ENCODE measurements at regions not wholly inside any gene's neighbourhood (a gene's known extent, or its start where the extent isn't known, plus 50 kb on each side); places are given as distances from the start of the nearest gene placed in this dataset.
"Not testable (repeated sequence)": the region's sequence is repeated elsewhere in the genome, so short reads cannot be mapped to it uniquely, and the experiment has no call there.

GRCh38 chr9:42377530-42378417 lies 194.3 kb downstream of the SPATA31A6 start:
- H3K4me3 Mint-ChIP-seq, POLR2A ChIA-PET: not testable (repeated sequence)

GRCh38 chr9:42378418-42378815 lies 195.0 kb downstream of the SPATA31A6 start:
- no peak for DNase-seq
- H3K4me3 Mint-ChIP-seq, result no peak overlapping the region
- no peaks in the 10 kb centered on the region for H3K36me3 Mint-ChIP-seq
- peaks cover 2 to 8% (median 6%) of the 10 kb centered on the region in 5 donors for H3K9me3 Mint-ChIP-seq
- Histone ChIP-seq H3K9me3 (ENCODE audit: low read length) (no peaks in the 10 kb centered on the region), H3K27ac (ENCODE audit: low read depth, low read length) (no peak overlapping the region), H3K36me3 (ENCODE audit: insufficient read depth, low read length) (no peaks in the 10 kb centered on the region), H3K27me3 (ENCODE audit: insufficient read depth, low read length, poor library complexity, severe bottlenecking) (no peaks in the 10 kb centered on the region), H3K4me3 (ENCODE audit: low read length) (no peak overlapping the region), H3K4me1 (ENCODE audit: insufficient read depth, low read length) (no peaks in the 10 kb centered on the region)
- no peaks in the 10 kb centered on the region for H3K27me3 Mint-ChIP-seq
- CTCF ChIA-PET, result no interaction called here
- no peak overlapping the region for H3K27ac Mint-ChIP-seq
- H3K4me1 Mint-ChIP-seq, result no peaks in the 10 kb centered on the region
- POLR2A ChIA-PET, result no interaction called here

More at GRCh38 chr9:42377530-42378417, 194.3 kb downstream of the SPATA31A6 start:
- DNase-seq; H3K4me1 Mint-ChIP-seq; H3K27ac Mint-ChIP-seq; H3K36me3 ChIP-seq (ENCODE audit: insufficient read depth, low read length); H3K27me3 ChIP-seq (ENCODE audit: insufficient read depth, low read length, poor library complexity, severe bottlenecking); H3K4me1 ChIP-seq (ENCODE audit: insufficient read depth, low read length); H3K4me3 ChIP-seq (ENCODE audit: low read length); H3K9me3 Mint-ChIP-seq; H3K36me3 Mint-ChIP-seq; H3K27ac ChIP-seq (ENCODE audit: low read depth, low read length); H3K9me3 ChIP-seq (ENCODE audit: low read length); CTCF ChIA-PET; H3K27me3 Mint-ChIP-seq: not testable (repeated sequence)

GRCh38 chr9:42379602-42380001 lies 196.1 kb downstream of the SPATA31A6 start:
- CTCF ChIA-PET; H3K4me3 Mint-ChIP-seq; H3K4me1 ChIP-seq (ENCODE audit: insufficient read depth, low read length); H3K27ac ChIP-seq (ENCODE audit: low read depth, low read length); H3K36me3 Mint-ChIP-seq; H3K9me3 ChIP-seq (ENCODE audit: low read length); H3K27ac Mint-ChIP-seq; H3K4me1 Mint-ChIP-seq; DNase-seq; POLR2A ChIA-PET; H3K4me3 ChIP-seq (ENCODE audit: low read length); H3K9me3 Mint-ChIP-seq; H3K36me3 ChIP-seq (ENCODE audit: insufficient read depth, low read length); H3K27me3 Mint-ChIP-seq; H3K27me3 ChIP-seq (ENCODE audit: insufficient read depth, low read length, poor library complexity, severe bottlenecking): not testable (repeated sequence)

GRCh38 chr9:42384585-42384984 lies 201.1 kb downstream of the SPATA31A6 start:
- H3K27ac ChIP-seq (ENCODE audit: low read depth, low read length); H3K27me3 Mint-ChIP-seq; H3K4me3 Mint-ChIP-seq; POLR2A ChIA-PET; H3K27me3 ChIP-seq (ENCODE audit: insufficient read depth, low read length, poor library complexity, severe bottlenecking); H3K4me3 ChIP-seq (ENCODE audit: low read length); H3K36me3 ChIP-seq (ENCODE audit: insufficient read depth, low read length); H3K4me1 ChIP-seq (ENCODE audit: insufficient read depth, low read length); H3K9me3 ChIP-seq (ENCODE audit: low read length); H3K27ac Mint-ChIP-seq; H3K4me1 Mint-ChIP-seq; H3K36me3 Mint-ChIP-seq; CTCF ChIA-PET; H3K9me3 Mint-ChIP-seq; DNase-seq: not testable (repeated sequence)

GRCh38 chr9:42385574-42386120 lies 202.2 kb downstream of the SPATA31A6 start:
- H3K27ac Mint-ChIP-seq; H3K27me3 Mint-ChIP-seq; H3K27ac ChIP-seq (ENCODE audit: low read depth, low read length); H3K27me3 ChIP-seq (ENCODE audit: insufficient read depth, low read length, poor library complexity, severe bottlenecking); H3K4me1 ChIP-seq (ENCODE audit: insufficient read depth, low read length); H3K9me3 Mint-ChIP-seq; H3K4me3 Mint-ChIP-seq; H3K4me3 ChIP-seq (ENCODE audit: low read length); H3K4me1 Mint-ChIP-seq; POLR2A ChIA-PET; H3K36me3 ChIP-seq (ENCODE audit: insufficient read depth, low read length); DNase-seq; CTCF ChIA-PET; H3K9me3 ChIP-seq (ENCODE audit: low read length); H3K36me3 Mint-ChIP-seq: not testable (repeated sequence)

GRCh38 chr9:42386477-42386876 lies 203.0 kb downstream of the SPATA31A6 start:
- ChIA-PET POLR2A (no interaction called here), CTCF (no interaction called here)
- Histone ChIP-seq H3K36me3 (ENCODE audit: insufficient read depth, low read length) (no peaks in the 10 kb centered on the region), H3K27ac (ENCODE audit: low read depth, low read length) (no peak overlapping the region), H3K9me3 (ENCODE audit: low read length) (no peaks in the 10 kb centered on the region), H3K27me3 (ENCODE audit: insufficient read depth, low read length, poor library complexity, severe bottlenecking) (no peaks in the 10 kb centered on the region), H3K4me3 (ENCODE audit: low read length) (no peak overlapping the region), H3K4me1 (ENCODE audit: insufficient read depth, low read length) (no peaks in the 10 kb centered on the region)
- H3K27ac Mint-ChIP-seq, result peak overlapping the region in 1 of 8 donors; percentile 28
- H3K27me3 Mint-ChIP-seq, result no peaks in the 10 kb centered on the region
- H3K9me3 Mint-ChIP-seq, result peaks cover 0 to 2% (median 0%) of the 10 kb centered on the region in 5 donors
- no peaks in the 10 kb centered on the region for H3K36me3 Mint-ChIP-seq
- H3K4me1 Mint-ChIP-seq, result no peaks in the 10 kb centered on the region
- no peak overlapping the region for H3K4me3 Mint-ChIP-seq
- no peak for DNase-seq

- DNase-seq, result no peak
- POLR2A ChIA-PET, result no interaction called here
- no peak overlapping the region for H3K4me3 Mint-ChIP-seq
Measured at GRCh38 chr9:42388146-42388690, 204.8 kb downstream of the SPATA31A6 start.

GRCh38 chr9:42388846-42389245 lies 205.4 kb downstream of the SPATA31A6 start:
- no peaks in the 10 kb centered on the region for H3K36me3 ChIP-seq (ENCODE audit: insufficient read depth, low read length)
- Mint-ChIP-seq H3K4me1 (no peaks in the 10 kb centered on the region), H3K9me3 (peaks cover 0 to 2% (median 0%) of the 10 kb centered on the region in 5 donors), H3K27me3 (no peaks in the 10 kb centered on the region), H3K36me3 (no peaks in the 10 kb centered on the region), H3K27ac (no peak overlapping the region), H3K4me3 (no peak overlapping the region)
- H3K4me1 ChIP-seq (ENCODE audit: insufficient read depth, low read length), result no peaks in the 10 kb centered on the region
- POLR2A ChIA-PET, result no interaction called here
- H3K4me3 ChIP-seq (ENCODE audit: low read length), result no peak overlapping the region
- H3K27ac ChIP-seq (ENCODE audit: low read depth, low read length), result no peak overlapping the region
- H3K27me3 ChIP-seq (ENCODE audit: insufficient read depth, low read length, poor library complexity, severe bottlenecking), result no peaks in the 10 kb centered on the region
- CTCF ChIA-PET, result no interaction called here
- no peak for DNase-seq
- H3K9me3 ChIP-seq (ENCODE audit: low read length), result no peaks in the 10 kb centered on the region

More at GRCh38 chr9:42388146-42388690, 204.8 kb downstream of the SPATA31A6 start:
- Mint-ChIP-seq H3K36me3 (no peaks in the 10 kb centered on the region), H3K27ac (no peak overlapping the region), H3K9me3 (peaks cover 0 to 2% (median 0%) of the 10 kb centered on the region in 5 donors), H3K27me3 (no peaks in the 10 kb centered on the region), H3K4me1 (no peaks in the 10 kb centered on the region)
- no peak overlapping the region for H3K27ac ChIP-seq (ENCODE audit: low read depth, low read length)
- H3K9me3 ChIP-seq (ENCODE audit: low read length), result no peaks in the 10 kb centered on the region
- CTCF ChIA-PET, result no interaction called here
- no peaks in the 10 kb centered on the region for H3K4me1 ChIP-seq (ENCODE audit: insufficient read depth, low read length)
- H3K4me3 ChIP-seq (ENCODE audit: low read length), result no peak overlapping the region
- no peaks in the 10 kb centered on the region for H3K36me3 ChIP-seq (ENCODE audit: insufficient read depth, low read length)
- no peaks in the 10 kb centered on the region for H3K27me3 ChIP-seq (ENCODE audit: insufficient read depth, low read length, poor library complexity, severe bottlenecking)
